ENCODE measurements at regions not wholly inside any gene's neighbourhood (a gene's known extent, or its start where the extent isn't known, plus 50 kb on each side); places are given as distances from the start of the nearest gene placed in this dataset.

GRCh38 chr6:22736740-22737139 is 167.4 kb downstream of the HDGFL1 start:
- H4K91ac ChIP-seq (ENCODE audit: insufficient read depth, low read depth, low read length), result no peak overlapping the region
- H4K5ac ChIP-seq (ENCODE audit: low read depth, low read length), result no peak overlapping the region
- no peak overlapping the region for H3K18ac ChIP-seq (ENCODE audit: low read depth, low read length)
- DNase-seq (no peak), ATAC-seq (ENCODE audit: low read depth) (no peak)
- POLR2A ChIA-PET (ENCODE audit: unreplicated experiment), result no interaction called here
- H3K56ac ChIP-seq (ENCODE audit: extremely low read depth, insufficient read depth, low read length), result no peak overlapping the region
- no peak overlapping the region for H2BK20ac ChIP-seq (ENCODE audit: low read depth, low read length)
- CTCF ChIA-PET, result interaction anchor here (1.1 kb wide), 1 partner anchor 589 kb away, joined by 4 read pairs; no protein-coding TSS in a partner anchor
- H3K23ac ChIP-seq (ENCODE audit: low read depth, low read length), result no peak overlapping the region
- no peak overlapping the region for H2AK5ac ChIP-seq (ENCODE audit: low read depth, low read length)
- H2BK5ac ChIP-seq (ENCODE audit: low read depth, low read length, poor library complexity, severe bottlenecking), result no peak overlapping the region
- H3K27ac ChIP-seq (ENCODE audit: insufficient read depth, low read length), result no peak overlapping the region
- H3K9me1 ChIP-seq (ENCODE audit: insufficient read depth, low read length), result no peaks in the 10 kb centered on the region
- no peaks in the 10 kb centered on the region for H3K36me3 ChIP-seq (ENCODE audit: control insufficient read depth, insufficient read depth, low read length)
- H2AFZ ChIP-seq (replicated peaks; ENCODE audit: low read length, poor library complexity), result no peak overlapping the region
- no peaks in the 10 kb centered on the region for H3K27me3 ChIP-seq (ENCODE audit: control insufficient read depth, insufficient read depth, low read length)
- no peak overlapping the region for H2BK120ac ChIP-seq (ENCODE audit: low read depth, low read length)
- no peak overlapping the region for H3K14ac ChIP-seq (replicated peaks; ENCODE audit: low read depth, low read length)
- intact Hi-C loops (cut with micrococcal nuclease), result loop anchor here (1.0 to 10.0 kb wide), 5 partner anchors 438 to 1144 kb away; partner anchors contain the start of gene SOX4
- BruUV-seq (replicated peaks), result no TSS peak
- no peak overlapping the region for H4K8ac ChIP-seq (ENCODE audit: low read depth in 2 of 2, low read length in 2 of 2)
- H2AK9ac ChIP-seq (replicated peaks; ENCODE audit: low read depth, low read length, poor library complexity), result no peak overlapping the region
- WGBS, 2 experiments (ENCODE audit: extremely low coverage in 2 of 2, insufficient read length in 1 of 2), result 100% methylated on average over 1 of the region's 3 CpGs; no CpG with 5 or more reads in 1 of the 2 experiments
- H3K9me3 ChIP-seq (ENCODE audit: control insufficient read depth, insufficient read depth, low read length), result no peaks in the 10 kb centered on the region
- in situ Hi-C loops (cut with MboI; ENCODE audit: low sequenced_read_pairs), result no loop called here
- no peak overlapping the region for H3K4ac ChIP-seq (ENCODE audit: low read depth, low read length)
- H3K4me3 ChIP-seq (ENCODE audit: insufficient read depth, low read depth, low read length), result no peak overlapping the region
- dilution Hi-C loops (cut with HindIII; ENCODE audit: low sequenced_read_pairs, unreplicated experiment), result no loop called here
- H3K9ac ChIP-seq (ENCODE audit: low read depth, low read length), result no peak overlapping the region
- H3K79me1 ChIP-seq (ENCODE audit: low read depth in 1 of 2, low read length in 2 of 2), result no peaks in the 10 kb centered on the region
- H4K20me1 ChIP-seq (ENCODE audit: insufficient read depth, low read length), result no peaks in the 10 kb centered on the region
- no peak overlapping the region for H2BK15ac ChIP-seq (ENCODE audit: low read depth, low read length)
- peaks cover 1% of the 10 kb centered on the region; the same call in 1 of the 2 replicates for H3K4me1 ChIP-seq (ENCODE audit: control insufficient read depth, insufficient read depth, low read length)
- TF ChIP-seq, protein P1, sequence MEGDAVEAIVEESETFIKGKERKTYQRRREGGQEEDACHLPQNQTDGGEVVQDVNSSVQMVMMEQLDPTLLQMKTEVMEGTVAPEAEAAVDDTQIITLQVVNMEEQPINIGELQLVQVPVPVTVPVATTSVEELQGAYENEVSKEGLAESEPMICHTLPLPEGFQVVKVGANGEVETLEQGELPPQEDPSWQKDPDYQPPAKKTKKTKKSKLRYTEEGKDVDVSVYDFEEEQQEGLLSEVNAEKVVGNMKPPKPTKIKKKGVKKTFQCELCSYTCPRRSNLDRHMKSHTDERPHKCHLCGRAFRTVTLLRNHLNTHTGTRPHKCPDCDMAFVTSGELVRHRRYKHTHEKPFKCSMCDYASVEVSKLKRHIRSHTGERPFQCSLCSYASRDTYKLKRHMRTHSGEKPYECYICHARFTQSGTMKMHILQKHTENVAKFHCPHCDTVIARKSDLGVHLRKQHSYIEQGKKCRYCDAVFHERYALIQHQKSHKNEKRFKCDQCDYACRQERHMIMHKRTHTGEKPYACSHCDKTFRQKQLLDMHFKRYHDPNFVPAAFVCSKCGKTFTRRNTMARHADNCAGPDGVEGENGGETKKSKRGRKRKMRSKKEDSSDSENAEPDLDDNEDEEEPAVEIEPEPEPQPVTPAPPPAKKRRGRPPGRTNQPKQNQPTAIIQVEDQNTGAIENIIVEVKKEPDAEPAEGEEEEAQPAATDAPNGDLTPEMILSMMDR (conservative IDR thresholded peaks at IDR 0.05; ENCODE audit: low read depth, low read length), result no peak
- TF ChIP-seq, protein P2, sequence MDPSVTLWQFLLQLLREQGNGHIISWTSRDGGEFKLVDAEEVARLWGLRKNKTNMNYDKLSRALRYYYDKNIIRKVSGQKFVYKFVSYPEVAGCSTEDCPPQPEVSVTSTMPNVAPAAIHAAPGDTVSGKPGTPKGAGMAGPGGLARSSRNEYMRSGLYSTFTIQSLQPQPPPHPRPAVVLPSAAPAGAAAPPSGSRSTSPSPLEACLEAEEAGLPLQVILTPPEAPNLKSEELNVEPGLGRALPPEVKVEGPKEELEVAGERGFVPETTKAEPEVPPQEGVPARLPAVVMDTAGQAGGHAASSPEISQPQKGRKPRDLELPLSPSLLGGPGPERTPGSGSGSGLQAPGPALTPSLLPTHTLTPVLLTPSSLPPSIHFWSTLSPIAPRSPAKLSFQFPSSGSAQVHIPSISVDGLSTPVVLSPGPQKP (IDR thresholded peaks at IDR 0.05; ENCODE audit: borderline replicate concordance, low read depth, low read length), result no peak
- TF ChIP-seq POLR2A (IDR thresholded peaks at IDR 0.05; ENCODE audit: low read depth, low read length) (no peak), CHD1 (IDR thresholded peaks at IDR 0.05; ENCODE audit: low read depth, low read length) (no peak), SMC3 (IDR thresholded peaks at IDR 0.05; ENCODE audit: low read depth, low read length) (no peak), BHLHE40 (IDR thresholded peaks at IDR 0.05; ENCODE audit: low read depth, low read length) (no peak), MAZ (IDR thresholded peaks at IDR 0.05; ENCODE audit: borderline replicate concordance, low read depth, low read length) (no peak), USF2 (IDR thresholded peaks at IDR 0.05; ENCODE audit: low read depth, low read length) (no peak), NFE2L2 (IDR thresholded peaks at IDR 0.05; ENCODE audit: low read depth, low read length) (no peak), RFX5 (IDR thresholded peaks at IDR 0.05; ENCODE audit: low read depth, low read length) (no peak), RCOR1 (IDR thresholded peaks at IDR 0.05; ENCODE audit: insufficient replicate concordance, low read length) (no peak), FOS (IDR thresholded peaks at IDR 0.05; ENCODE audit: low read depth, low read length) (no peak)
- H3K4me2 ChIP-seq (ENCODE audit: low read depth, low read length), result no peak overlapping the region
